IPS-18a (cell line): ENCODE measurements at regions not wholly inside any gene's neighbourhood (a gene's known extent, or its start where the extent isn't known, plus 50 kb on each side); places are given as distances from the start of the nearest gene placed in this dataset.

Experiments used
- H3K27ac ChIP-seq: one replicate; pipeline ENCODE4 v1.5.1; 2013; ENCODE audit warnings: low read length
- H3K27me3 ChIP-seq: one replicate; pipeline ENCODE4 v1.6.1; 2013; ENCODE audit warnings: mild to moderate bottlenecking, low read length; ENCODE audit not compliant: control insufficient read depth, insufficient read depth
- H3K36me3 ChIP-seq: one replicate; pipeline ENCODE4 v1.6.1; 2013; ENCODE audit warnings: low read depth, low read length; ENCODE audit not compliant: control insufficient read depth
- H3K4me1 ChIP-seq: one replicate; pipeline ENCODE4 v1.6.1; 2013; ENCODE audit warnings: low read depth, low read length; ENCODE audit not compliant: control insufficient read depth
- H3K4me3 ChIP-seq: one replicate; pipeline ENCODE4 v1.5.1; 2013; ENCODE audit warnings: low read length
- H3K9ac ChIP-seq: one replicate; pipeline ENCODE4 v1.6.1; 2013; ENCODE audit warnings: mild to moderate bottlenecking, low read length, moderate library complexity
- H3K9me3 ChIP-seq: one replicate; pipeline ENCODE4 v1.6.1; 2013; ENCODE audit warnings: low read depth, low read length; ENCODE audit not compliant: control insufficient read depth

GRCh38 chr4:3343358-3343757 is 50.5 kb downstream of the RGS12 start:
- H3K4me1 ChIP-seq: peaks cover 7% of the 10 kb centered on the region
- no peak overlapping the region for H3K27ac ChIP-seq
- H3K9ac ChIP-seq: no peak overlapping the region

GRCh38 chr4:3344104-3344503 is 51.3 kb downstream of the RGS12 start:
- peaks cover 15% of the 10 kb centered on the region for H3K4me1 ChIP-seq
- no peaks in the 10 kb centered on the region for H3K9me3 ChIP-seq
- H3K27me3 ChIP-seq: no peaks in the 10 kb centered on the region
- H3K27ac ChIP-seq: no peak overlapping the region
- H3K9ac ChIP-seq: no peak overlapping the region
- no peaks in the 10 kb centered on the region for H3K36me3 ChIP-seq
- no peak overlapping the region for H3K4me3 ChIP-seq

More at GRCh38 chr4:3343358-3343757, 50.5 kb downstream of the RGS12 start:
- H3K9me3 ChIP-seq: no peaks in the 10 kb centered on the region
- H3K27me3 ChIP-seq: no peaks in the 10 kb centered on the region
- H3K36me3 ChIP-seq: no peaks in the 10 kb centered on the region
- H3K4me3 ChIP-seq: no peak overlapping the region

GRCh38 chr4:3344596-3344995 is 51.8 kb downstream of the RGS12 start:
- peaks cover 20% of the 10 kb centered on the region for H3K4me1 ChIP-seq
- H3K4me3 ChIP-seq: no peak overlapping the region
- H3K27me3 ChIP-seq: no peaks in the 10 kb centered on the region
- H3K27ac ChIP-seq: no peak overlapping the region
- no peak overlapping the region for H3K9ac ChIP-seq
- no peaks in the 10 kb centered on the region for H3K9me3 ChIP-seq
- no peaks in the 10 kb centered on the region for H3K36me3 ChIP-seq

- no peaks in the 10 kb centered on the region for H3K27me3 ChIP-seq
Measured at GRCh38 chr4:3345384-3345783, 52.6 kb downstream of the RGS12 start.

GRCh38 chr4:3346146-3346545 is 53.3 kb downstream of the RGS12 start:
- Histone ChIP-seq H3K27me3 (no peaks in the 10 kb centered on the region), H3K27ac (no peak overlapping the region), H3K4me3 (no peak overlapping the region), H3K4me1 (peaks cover 21% of the 10 kb centered on the region), H3K36me3 (no peaks in the 10 kb centered on the region), H3K9me3 (no peaks in the 10 kb centered on the region), H3K9ac (no peak overlapping the region)

More at GRCh38 chr4:3345384-3345783, 52.6 kb downstream of the RGS12 start:
- Histone ChIP-seq H3K27ac (no peak overlapping the region), H3K4me1 (peaks cover 21% of the 10 kb centered on the region), H3K9me3 (no peaks in the 10 kb centered on the region), H3K9ac (no peak overlapping the region), H3K36me3 (no peaks in the 10 kb centered on the region), H3K4me3 (no peak overlapping the region)

GRCh38 chr4:3347871-3348270 is 55.0 kb downstream of the RGS12 start:
- Histone ChIP-seq H3K36me3 (no peaks in the 10 kb centered on the region), H3K4me1 (peaks cover 18% of the 10 kb centered on the region), H3K27me3 (no peaks in the 10 kb centered on the region), H3K4me3 (no peak overlapping the region), H3K9ac (no peak overlapping the region), H3K9me3 (no peaks in the 10 kb centered on the region), H3K27ac (no peak overlapping the region)

- no peak overlapping the region for H3K4me3 ChIP-seq
- no peak overlapping the region for H3K27ac ChIP-seq
- H3K9me3 ChIP-seq: no peaks in the 10 kb centered on the region
- peaks cover 18% of the 10 kb centered on the region for H3K4me1 ChIP-seq
- no peak overlapping the region for H3K9ac ChIP-seq
- H3K36me3 ChIP-seq: no peaks in the 10 kb centered on the region
- H3K27me3 ChIP-seq: no peaks in the 10 kb centered on the region
Measured at GRCh38 chr4:3348621-3349020, 55.8 kb downstream of the RGS12 start.

- no peak overlapping the region for H3K9ac ChIP-seq
- H3K4me1 ChIP-seq: peaks cover 18% of the 10 kb centered on the region
- no peaks in the 10 kb centered on the region for H3K27me3 ChIP-seq
- no peaks in the 10 kb centered on the region for H3K36me3 ChIP-seq
- H3K4me3 ChIP-seq: no peak overlapping the region
- no peaks in the 10 kb centered on the region for H3K9me3 ChIP-seq
- no peak overlapping the region for H3K27ac ChIP-seq
Measured at GRCh38 chr4:3349116-3349515, 56.3 kb downstream of the RGS12 start.

- Histone ChIP-seq H3K9me3 (no peaks in the 10 kb centered on the region), H3K9ac (no peak overlapping the region), H3K27ac (no peak overlapping the region), H3K27me3 (no peaks in the 10 kb centered on the region), H3K36me3 (no peaks in the 10 kb centered on the region), H3K4me3 (no peak overlapping the region), H3K4me1 (peaks cover 18% of the 10 kb centered on the region)
Measured at GRCh38 chr4:3351997-3352396, 59.2 kb downstream of the RGS12 start.

GRCh38 chr4:3352505-3352904 is 59.7 kb downstream of the RGS12 start:
- Histone ChIP-seq H3K27me3 (no peaks in the 10 kb centered on the region), H3K27ac (no peak overlapping the region), H3K36me3 (no peaks in the 10 kb centered on the region), H3K9me3 (no peaks in the 10 kb centered on the region), H3K4me1 (peaks cover 18% of the 10 kb centered on the region), H3K4me3 (no peak overlapping the region), H3K9ac (no peak overlapping the region)

GRCh38 chr4:3352941-3353594 is 60.2 kb downstream of the RGS12 start:
- Histone ChIP-seq H3K27ac (no peak overlapping the region), H3K9me3 (no peaks in the 10 kb centered on the region), H3K4me3 (no peak overlapping the region), H3K27me3 (no peaks in the 10 kb centered on the region), H3K36me3 (no peaks in the 10 kb centered on the region), H3K9ac (no peak overlapping the region), H3K4me1 (peaks cover 17% of the 10 kb centered on the region)

GRCh38 chr4:3353752-3354454 is 61.1 kb downstream of the RGS12 start:
- Histone ChIP-seq H3K27me3 (no peaks in the 10 kb centered on the region), H3K9me3 (no peaks in the 10 kb centered on the region), H3K9ac (no peak overlapping the region), H3K27ac (no peak overlapping the region), H3K36me3 (no peaks in the 10 kb centered on the region), H3K4me1 (peaks cover 8% of the 10 kb centered on the region), H3K4me3 (no peak overlapping the region)
